ENCODE measurements at regions not wholly inside any gene's neighbourhood (a gene's known extent, or its start where the extent isn't known, plus 50 kb on each side); places are given as distances from the start of the nearest gene placed in this dataset.
"Not testable (repeated sequence)": the region's sequence is repeated elsewhere in the genome, so short reads cannot be mapped to it uniquely, and the experiment has no call there.

GRCh38 chr22:38369132-38369531, 51.9 kb upstream of the CSNK1E start:
- H2AFZ ChIP-seq (ENCODE audit: low read depth, low read length); DNase-seq (ENCODE audit: low read depth); H3K4me3 ChIP-seq (ENCODE audit: insufficient read depth, low read depth, low read length); H3K27ac ChIP-seq (ENCODE audit: low read depth, low read length); FAIRE-seq; H3K4me1 ChIP-seq (ENCODE audit: insufficient read depth, low read length); H4K20me1 ChIP-seq (ENCODE audit: insufficient read depth, low read length); H3K27me3 ChIP-seq (ENCODE audit: insufficient read depth, low read length); H3K27ac Mint-ChIP-seq (ENCODE audit: unreplicated experiment); H3K27me3 Mint-ChIP-seq (ENCODE audit: low read depth, unreplicated experiment); H3K36me3 ChIP-seq (ENCODE audit: insufficient read depth, low read length); H3K4me3 Mint-ChIP-seq (ENCODE audit: unreplicated experiment); H3K9me3 ChIP-seq (ENCODE audit: insufficient read depth, low read depth, low read length); H3K4me2 ChIP-seq (ENCODE audit: low read length); H3K79me2 ChIP-seq (ENCODE audit: insufficient read depth, low read length); H3K4me1 Mint-ChIP-seq (ENCODE audit: low read depth, unreplicated experiment); H3K9ac ChIP-seq (ENCODE audit: low read length): not testable (repeated sequence)
- peaks cover 12% of the 10 kb centered on the region for H3K9me3 Mint-ChIP-seq (ENCODE audit: unreplicated experiment)
- H3K36me3 Mint-ChIP-seq (ENCODE audit: low read depth, unreplicated experiment), result peaks cover 32% of the 10 kb centered on the region

Measured in astrocyte (in vitro differentiated cells and primary cell).